AG08395 (cell line): ENCODE measurements at regions not wholly inside any gene's neighbourhood (a gene's known extent, or its start where the extent isn't known, plus 50 kb on each side); places are given as distances from the start of the nearest gene placed in this dataset.

Experiments used
- DNase-seq: peaks from one replicate; pipeline ENCODE4 v3.0.0; 2012; ENCODE audit warnings: mixed read lengths, low spot score

GRCh38 chr5:99724732-99725290, 796.0 kb upstream of the CHD1 start:
- DNase-seq = no peak

GRCh38 chr5:99721506-99721905, 792.7 kb upstream of the CHD1 start:
- no peak for DNase-seq

GRCh38 chr5:99715921-99716320, 787.1 kb upstream of the CHD1 start:
- DNase-seq = no peak

GRCh38 chr5:99706160-99706559, 777.4 kb upstream of the CHD1 start:
- no peak for DNase-seq

GRCh38 chr5:99702565-99702964, 773.8 kb upstream of the CHD1 start:
- no peak for DNase-seq

- DNase-seq = no peak
Measured at GRCh38 chr5:99694884-99695283, 766.1 kb upstream of the CHD1 start.

GRCh38 chr5:99686538-99686937, 757.7 kb upstream of the CHD1 start:
- no peak for DNase-seq

- DNase-seq = no peak
Measured at GRCh38 chr5:99675974-99676373, 747.2 kb upstream of the CHD1 start.

GRCh38 chr5:99674101-99674500, 745.3 kb upstream of the CHD1 start:
- no peak for DNase-seq

- DNase-seq = no peak
Measured at GRCh38 chr5:99664972-99665371, 736.2 kb upstream of the CHD1 start.

- DNase-seq = no peak
Measured at GRCh38 chr5:99651298-99651697, 722.5 kb upstream of the CHD1 start.

- DNase-seq = no peak
Measured at GRCh38 chr5:99646011-99646647, 717.3 kb upstream of the CHD1 start.

GRCh38 chr5:99644822-99645221, 716.0 kb upstream of the CHD1 start:
- DNase-seq = no peak

- DNase-seq = no peak
Measured at GRCh38 chr5:99640646-99641045, 711.8 kb upstream of the CHD1 start.

- no peak for DNase-seq
Measured at GRCh38 chr5:99639905-99640304, 711.1 kb upstream of the CHD1 start.

- DNase-seq = no peak
Measured at GRCh38 chr5:99636663-99637062, 707.9 kb upstream of the CHD1 start.

- DNase-seq = no peak
Measured at GRCh38 chr5:99621772-99622681, 693.2 kb upstream of the CHD1 start.

GRCh38 chr5:99617335-99617734, 688.5 kb upstream of the CHD1 start:
- no peak for DNase-seq

- DNase-seq = no peak
Measured at GRCh38 chr5:99614888-99615287, 686.1 kb upstream of the CHD1 start.

GRCh38 chr5:99607124-99607523, 678.3 kb upstream of the CHD1 start:
- no peak for DNase-seq

GRCh38 chr5:99605904-99606303, 677.1 kb upstream of the CHD1 start:
- DNase-seq = no peak

- no peak for DNase-seq
Measured at GRCh38 chr5:99600952-99601351, 672.1 kb upstream of the CHD1 start.

- no peak for DNase-seq
Measured at GRCh38 chr5:99590806-99591205, 662.0 kb upstream of the CHD1 start.
